AG04449 (cell line): ENCODE measurements at regions not wholly inside any gene's neighbourhood (a gene's known extent, or its start where the extent isn't known, plus 50 kb on each side); places are given as distances from the start of the nearest gene placed in this dataset.
"Not testable (repeated sequence)": the region's sequence is repeated elsewhere in the genome, so short reads cannot be mapped to it uniquely, and the experiment has no call there.

Source experiments
- CTCF ChIA-PET: fragments of 350-600 bp; formaldehyde crosslinking; extraction: SDS; loops from one replicate; lab custom pipeline; 2021; ENCODE audit warnings: antibody characterized with exemption; lab: Yijun Ruan, JAX
- POLR2A ChIA-PET: fragments of 400-600, 350-600 bp; formaldehyde crosslinking; extraction: SDS; loops from one replicate; lab custom pipeline; 2020; ENCODE audit warnings: antibody characterized with exemption, inconsistent platforms; lab: Yijun Ruan, JAX
- DNase-seq: peaks from one replicate; pipeline ENCODE4 v3.0.0-alpha.2; 2010; ENCODE audit warnings: low read depth, low spot score
- H3K4me3 ChIP-seq: 2 replicates; pipeline ENCODE4 v1.5.1; 2011; ENCODE audit warnings: low read depth, mild to moderate bottlenecking, control low read depth, low read length
- TF ChIP-seq, protein P1 (sequence below): IDR thresholded peaks from one replicate; pipeline ENCODE4 v1.5.1; 2011; ENCODE audit warnings: mild to moderate bottlenecking, moderate library complexity, low read length, control low read depth, inconsistent platforms; ENCODE audit not compliant: insufficient read depth; ENCODE audit errors: missing control alignments

DNA sequence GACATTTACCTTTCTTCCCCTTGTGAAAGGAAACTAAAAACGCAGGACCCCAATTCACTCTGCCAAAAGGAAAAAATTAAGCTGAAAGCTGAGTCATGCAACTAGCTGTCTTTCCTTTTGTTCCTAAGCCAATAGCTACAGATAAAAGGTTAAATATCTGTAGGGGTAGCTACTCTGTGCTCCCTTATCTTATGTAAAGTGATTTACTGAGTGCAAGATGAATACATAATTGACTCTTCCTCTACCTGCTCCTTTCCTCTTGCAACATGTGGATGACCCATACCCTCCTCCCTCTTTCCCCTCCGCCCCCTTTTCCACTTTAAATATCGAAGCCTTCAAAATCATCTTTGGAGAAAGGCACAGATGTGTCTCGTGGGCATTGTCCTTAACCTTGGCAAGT lies 68.0 kb upstream of the ZNF157 start:
- POLR2A ChIA-PET, result no interaction called here
- no peak for DNase-seq
- CTCF ChIA-PET, result interaction anchor here (0.8 kb wide), 1 partner anchor 10 kb away, joined by 3 read pairs; no protein-coding TSS in a partner anchor

DNA sequence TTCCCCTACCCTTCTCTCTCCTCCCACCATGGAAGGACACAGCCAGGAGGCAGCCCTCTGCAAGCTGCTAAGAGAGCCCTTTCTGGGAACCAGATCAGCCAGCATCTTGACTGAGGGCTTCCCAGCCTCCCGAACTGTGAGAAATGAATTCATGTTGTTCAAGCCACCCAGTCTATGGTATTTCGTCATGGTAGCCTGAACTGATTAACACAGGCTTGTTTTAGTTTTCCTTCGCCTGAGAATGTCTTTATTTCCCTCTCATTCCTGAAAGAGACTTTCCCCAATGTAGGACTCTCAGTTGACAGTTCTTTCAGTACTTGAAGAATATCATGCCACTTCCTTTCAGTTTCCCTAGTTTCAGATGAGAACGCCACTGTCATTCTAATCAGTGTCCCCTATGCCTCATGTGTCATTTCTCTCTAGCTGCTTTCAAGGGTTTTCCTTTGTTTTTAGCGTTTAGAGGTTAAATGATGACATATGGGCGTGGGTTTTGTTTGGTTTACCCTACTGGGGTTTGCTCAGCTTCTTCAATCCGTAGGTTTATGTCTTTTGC lies 63.8 kb upstream of the ZNF157 start:
- CTCF ChIA-PET, result not testable (repeated sequence)

More for the DNA sequence above, 68.0 kb upstream of the ZNF157 start:
- no peak overlapping the region for H3K4me3 ChIP-seq
- TF ChIP-seq, protein P1, sequence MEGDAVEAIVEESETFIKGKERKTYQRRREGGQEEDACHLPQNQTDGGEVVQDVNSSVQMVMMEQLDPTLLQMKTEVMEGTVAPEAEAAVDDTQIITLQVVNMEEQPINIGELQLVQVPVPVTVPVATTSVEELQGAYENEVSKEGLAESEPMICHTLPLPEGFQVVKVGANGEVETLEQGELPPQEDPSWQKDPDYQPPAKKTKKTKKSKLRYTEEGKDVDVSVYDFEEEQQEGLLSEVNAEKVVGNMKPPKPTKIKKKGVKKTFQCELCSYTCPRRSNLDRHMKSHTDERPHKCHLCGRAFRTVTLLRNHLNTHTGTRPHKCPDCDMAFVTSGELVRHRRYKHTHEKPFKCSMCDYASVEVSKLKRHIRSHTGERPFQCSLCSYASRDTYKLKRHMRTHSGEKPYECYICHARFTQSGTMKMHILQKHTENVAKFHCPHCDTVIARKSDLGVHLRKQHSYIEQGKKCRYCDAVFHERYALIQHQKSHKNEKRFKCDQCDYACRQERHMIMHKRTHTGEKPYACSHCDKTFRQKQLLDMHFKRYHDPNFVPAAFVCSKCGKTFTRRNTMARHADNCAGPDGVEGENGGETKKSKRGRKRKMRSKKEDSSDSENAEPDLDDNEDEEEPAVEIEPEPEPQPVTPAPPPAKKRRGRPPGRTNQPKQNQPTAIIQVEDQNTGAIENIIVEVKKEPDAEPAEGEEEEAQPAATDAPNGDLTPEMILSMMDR, result no peak

DNA sequence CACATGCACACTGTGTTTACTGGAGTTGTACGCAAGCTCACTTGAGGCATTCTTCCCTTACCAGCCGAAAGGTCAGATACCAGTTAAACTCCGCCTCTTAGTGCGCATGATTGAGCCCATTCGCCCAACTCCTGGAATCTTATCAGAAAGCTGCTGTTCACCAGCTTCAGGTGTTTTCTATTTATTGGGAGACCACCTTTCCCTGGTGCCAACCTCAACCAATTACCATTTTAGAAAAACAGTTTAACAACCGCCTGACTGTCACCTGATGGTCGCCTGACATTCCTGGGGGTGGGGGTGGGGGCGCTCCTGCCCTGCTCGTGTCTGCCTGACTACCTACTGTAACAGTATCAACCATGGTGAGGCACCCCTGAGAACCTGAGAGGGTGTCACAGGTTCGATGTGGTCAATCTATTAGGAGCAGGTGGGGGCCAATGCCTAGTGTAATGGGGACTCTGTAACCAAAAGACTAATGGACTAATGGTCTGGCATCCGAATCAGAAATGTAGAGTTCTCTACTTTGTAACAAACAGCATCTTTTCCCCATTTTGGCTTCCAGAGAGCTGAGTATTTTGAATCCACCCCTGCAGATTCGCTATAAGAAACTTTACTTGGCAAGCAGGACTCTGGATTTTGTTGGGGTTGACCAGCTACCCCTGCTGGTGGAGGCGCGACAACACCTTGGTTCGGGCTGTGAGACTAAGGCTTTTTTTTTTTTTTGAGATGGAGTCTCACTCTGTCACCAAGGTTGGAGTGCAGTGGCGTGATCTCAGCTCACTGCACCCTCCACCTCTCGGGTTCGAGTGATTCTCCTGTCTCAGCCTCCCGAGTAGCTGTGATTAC lies 58.2 kb upstream of the ZNF157 start:
- ChIA-PET CTCF (interaction anchor here (0.6 to 2.2 kb wide), 11 partner anchors 9 to 91 kb away, joined by 3 to 14 read pairs (median 4); partner anchors contain the start of gene USP11), POLR2A (no interaction called here)
- H3K4me3 ChIP-seq, result no peak overlapping the region
- TF ChIP-seq, protein P1, result peak; percentile 52
- peak; percentile 4 for DNase-seq

More for the DNA sequence above, 63.8 kb upstream of the ZNF157 start:
- H3K4me3 ChIP-seq, POLR2A ChIA-PET, DNase-seq: not testable (repeated sequence)

DNA sequence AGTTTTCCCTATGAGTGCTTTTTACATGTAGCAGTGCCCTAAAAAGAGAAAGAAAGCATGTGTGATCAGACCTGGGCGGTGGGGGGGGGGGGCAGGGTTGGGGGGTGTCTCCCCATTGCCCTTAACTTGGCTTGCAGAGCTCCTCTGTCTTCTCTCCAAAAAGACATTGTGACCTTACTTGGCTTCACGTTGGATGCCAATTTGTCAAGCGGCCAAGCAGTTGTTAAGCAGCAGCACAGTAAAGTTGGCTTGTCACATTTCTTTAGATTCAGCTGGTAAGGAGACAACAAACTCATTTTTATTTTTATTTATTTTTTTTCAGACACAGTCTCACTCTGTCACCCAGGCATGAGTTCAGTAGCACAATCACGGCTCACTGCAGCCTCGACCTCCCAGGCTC lies 57.3 kb upstream of the ZNF157 start:
- CTCF ChIA-PET, result interaction anchor here (0.5 to 2.2 kb wide), 7 partner anchors 8 to 92 kb away, joined by 3 to 14 read pairs (median 4); no protein-coding TSS in a partner anchor
- TF ChIP-seq, protein P1, result no peak
- H3K4me3 ChIP-seq, result no peak overlapping the region
- DNase-seq, result no peak
- POLR2A ChIA-PET, result no interaction called here

DNA sequence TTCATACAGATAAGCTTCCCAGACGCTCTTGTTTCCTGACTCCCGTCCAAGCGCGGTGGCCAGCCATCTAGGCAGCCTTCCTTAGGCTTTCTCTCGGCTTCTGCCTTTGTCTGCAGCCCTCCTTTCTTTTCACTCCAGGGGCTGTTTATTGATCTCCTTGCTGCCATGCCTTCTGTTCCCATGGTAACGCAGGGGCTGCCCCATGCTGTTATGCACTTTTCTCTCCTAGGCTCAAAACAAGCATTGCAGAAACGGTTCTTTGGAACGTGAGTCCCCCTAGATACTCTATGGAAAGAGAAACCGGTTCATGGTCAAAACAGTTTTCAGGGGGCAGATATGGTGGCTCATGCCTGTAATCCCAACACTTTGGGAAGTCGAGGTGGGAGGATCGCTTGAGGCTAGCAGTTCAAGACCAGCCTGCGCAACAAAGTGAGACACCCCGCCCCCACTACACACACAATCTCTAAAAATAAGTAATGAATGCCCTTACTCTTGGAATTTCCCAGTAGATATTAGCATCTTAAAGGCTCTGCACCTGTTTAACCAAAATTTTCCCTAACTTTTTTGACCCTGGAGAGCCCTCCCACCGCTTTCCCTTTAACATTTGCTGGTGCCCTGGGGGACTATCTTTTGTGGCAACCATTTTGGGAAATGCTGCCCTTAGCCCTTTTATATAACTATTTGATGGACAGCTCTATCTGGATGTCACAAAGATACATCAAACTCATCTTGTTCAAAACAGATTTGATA lies 53.9 kb upstream of the ZNF157 start:
- POLR2A ChIA-PET, result no interaction called here
- no peak overlapping the region for H3K4me3 ChIP-seq
- TF ChIP-seq, protein P1, result no peak
- DNase-seq, result no peak
- CTCF ChIA-PET, result no interaction called here
